ENCODE measurements at regions not wholly inside any gene's neighbourhood (a gene's known extent, or its start where the extent isn't known, plus 50 kb on each side); places are given as distances from the start of the nearest gene placed in this dataset.
"Not testable (repeated sequence)": the region's sequence is repeated elsewhere in the genome, so short reads cannot be mapped to it uniquely, and the experiment has no call there.

- DNase-seq (ENCODE audit: low read depth in 2 of 2) = no peak
Measured at GRCh38 chr12:32010631-32011336, 51.6 kb downstream of the RESF1 start.

DNA sequence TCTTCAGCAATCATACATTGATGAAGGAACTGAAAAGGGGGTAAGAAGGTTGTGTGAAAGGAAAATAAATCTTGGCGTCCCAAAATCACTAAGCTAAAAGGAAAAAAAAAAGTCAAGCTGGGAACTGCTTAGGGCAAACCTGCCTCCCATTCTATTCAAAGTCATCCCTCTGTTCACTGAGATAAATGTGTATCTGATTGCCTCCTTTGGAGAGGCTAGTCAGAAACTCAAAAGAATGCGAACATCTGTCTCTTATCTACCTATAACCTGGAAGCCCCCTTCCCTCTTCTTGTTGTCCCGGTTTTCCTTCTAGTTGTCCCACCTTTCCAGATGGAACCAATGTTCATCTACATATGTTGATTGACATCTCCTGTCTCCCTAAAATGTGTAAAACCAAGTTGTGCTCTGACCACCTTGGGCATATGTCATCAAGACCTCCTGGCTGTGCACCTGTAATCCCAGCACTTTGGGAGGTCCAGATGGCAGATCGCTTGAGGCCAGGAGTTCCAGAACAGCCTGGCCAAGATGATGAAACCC is 53.1 kb downstream of the RESF1 start:
- DNase-seq (ENCODE audit: low read depth in 2 of 2) = no peak

- no peak for DNase-seq (ENCODE audit: low read depth in 2 of 2)
Measured at GRCh38 chr12:32015036-32015435, 55.8 kb downstream of the RESF1 start.

DNA sequence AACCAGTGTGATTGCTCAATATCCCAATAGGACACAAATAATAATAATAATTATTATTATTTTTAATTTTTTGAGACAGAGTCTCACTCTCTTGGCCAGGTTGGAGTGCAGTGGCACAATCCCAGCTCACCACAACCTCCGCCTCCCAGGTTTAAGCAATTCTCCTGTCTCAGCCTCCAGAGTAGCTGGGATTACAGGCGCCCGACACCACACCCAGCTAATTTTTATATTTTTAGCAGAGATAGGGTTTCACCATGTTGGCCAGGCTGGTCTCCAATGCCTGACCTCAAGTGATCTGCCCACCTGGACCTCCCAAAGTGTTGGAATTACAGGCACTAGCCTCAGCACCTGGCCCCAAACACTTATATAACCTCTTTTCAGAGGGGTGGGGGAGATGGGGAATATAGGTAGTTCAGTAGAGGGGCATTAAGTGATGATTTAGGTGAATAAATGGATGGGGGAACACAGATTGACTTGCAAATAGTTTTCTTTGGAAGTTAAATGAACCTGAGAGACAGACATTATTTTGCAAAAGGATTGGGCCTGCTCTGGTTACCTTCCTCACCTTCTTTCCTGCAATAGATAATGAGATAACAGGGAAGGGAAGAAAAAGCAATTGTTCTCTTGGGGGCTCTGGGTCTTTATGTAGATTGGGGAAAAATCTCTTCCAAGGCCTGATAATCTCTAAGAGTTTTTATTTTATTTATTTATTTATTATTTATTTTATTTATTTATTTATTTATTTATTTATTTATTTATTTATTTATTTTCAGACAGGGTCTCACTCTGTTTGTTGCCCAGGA is 57.7 kb downstream of the RESF1 start:
- no peak for DNase-seq (ENCODE audit: low read depth in 2 of 2)

- no peak for DNase-seq (ENCODE audit: low read depth in 2 of 2)
Measured at GRCh38 chr12:32021346-32021773, 62.1 kb downstream of the RESF1 start.

DNA sequence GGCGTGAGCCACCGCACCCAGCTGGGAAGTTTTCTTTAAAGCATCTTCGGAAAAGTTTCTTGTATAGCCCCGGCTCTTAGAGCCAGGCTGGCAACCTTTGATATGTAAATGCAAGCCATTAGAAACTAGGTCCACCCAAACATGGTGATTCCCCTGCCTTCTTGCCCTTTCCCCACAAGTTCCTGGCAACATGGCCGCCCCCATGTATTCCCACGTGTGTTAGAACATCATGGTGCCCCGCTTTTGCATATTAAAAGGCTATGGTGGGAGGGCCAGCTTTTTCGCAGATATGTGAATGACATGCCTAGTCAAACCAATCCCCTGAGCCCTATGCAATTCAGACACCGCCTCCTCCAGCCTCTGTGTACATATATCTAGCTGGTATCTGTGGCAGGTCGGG is 63.2 kb downstream of the RESF1 start:
- DNase-seq (ENCODE audit: low read depth in 2 of 2) = not testable (repeated sequence)

- not testable (repeated sequence) for DNase-seq (ENCODE audit: low read depth in 2 of 2)
Measured at GRCh38 chr12:32023861-32024260, 64.6 kb downstream of the RESF1 start.

DNA sequence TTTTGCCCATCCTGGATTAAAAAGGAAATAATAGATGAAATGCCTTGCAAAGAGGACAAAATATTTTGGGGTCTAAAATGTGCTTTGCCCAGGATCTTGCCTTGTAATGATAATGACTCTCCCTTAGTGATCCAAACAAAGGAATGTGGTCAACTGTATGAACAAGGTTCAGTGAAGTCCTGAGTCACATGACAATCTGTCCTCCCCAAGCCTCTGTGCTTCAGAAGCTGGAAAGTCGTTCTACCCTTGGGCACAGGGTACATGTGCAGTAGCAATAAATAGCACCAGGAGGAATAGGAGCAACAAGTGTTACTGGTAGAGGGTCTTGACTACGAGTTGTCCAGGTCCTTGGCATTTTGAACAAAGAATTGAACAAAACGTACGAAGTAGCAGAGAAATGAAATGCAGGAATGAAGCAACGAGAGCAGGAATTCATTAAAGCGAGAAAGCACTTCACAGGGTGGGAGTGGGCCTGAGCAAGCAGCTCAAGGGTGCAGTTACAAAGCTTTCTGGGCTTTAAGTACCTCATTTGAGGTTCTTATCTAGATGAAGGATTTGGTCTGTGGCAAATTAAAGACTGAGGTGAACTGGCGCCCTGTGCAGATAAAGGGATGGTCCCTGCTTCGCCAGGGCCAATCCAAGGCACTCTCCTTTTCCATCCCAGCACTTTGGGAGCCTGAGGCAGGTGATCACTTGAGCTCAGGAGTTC is 65.8 kb downstream of the RESF1 start:
- no peak for DNase-seq (ENCODE audit: low read depth in 2 of 2)

DNA sequence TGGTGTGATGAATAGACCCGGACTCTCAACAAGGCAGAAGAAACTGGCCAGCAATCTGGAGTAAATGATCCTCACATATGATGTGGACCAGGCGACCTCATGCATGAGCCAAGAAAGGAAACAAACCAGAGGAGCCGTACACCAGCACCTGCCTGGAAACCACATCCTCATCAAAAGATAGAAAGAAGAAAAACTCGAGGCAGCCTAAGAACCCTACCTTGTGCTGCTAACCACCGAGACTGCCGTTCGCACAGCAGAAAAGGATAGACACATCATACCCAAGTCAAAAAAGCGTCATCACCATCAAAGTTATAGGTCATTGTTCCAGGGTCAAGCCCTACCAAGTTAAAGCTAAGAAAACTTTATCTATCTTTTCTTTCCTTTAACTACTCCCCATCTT is 66.7 kb downstream of the RESF1 start:
- DNase-seq (ENCODE audit: low read depth in 2 of 2) = peak in 1 of 2 donors; percentile 4

- no peak for DNase-seq (ENCODE audit: low read depth in 2 of 2)
Measured at GRCh38 chr12:32027684-32028365, 68.6 kb downstream of the RESF1 start.

GRCh38 chr12:32030151-32030550 is 70.9 kb downstream of the RESF1 start:
- no peak for DNase-seq (ENCODE audit: low read depth in 2 of 2)

- no peak for DNase-seq (ENCODE audit: low read depth in 2 of 2)
Measured at GRCh38 chr12:32030676-32031075, 71.5 kb downstream of the RESF1 start.

DNA sequence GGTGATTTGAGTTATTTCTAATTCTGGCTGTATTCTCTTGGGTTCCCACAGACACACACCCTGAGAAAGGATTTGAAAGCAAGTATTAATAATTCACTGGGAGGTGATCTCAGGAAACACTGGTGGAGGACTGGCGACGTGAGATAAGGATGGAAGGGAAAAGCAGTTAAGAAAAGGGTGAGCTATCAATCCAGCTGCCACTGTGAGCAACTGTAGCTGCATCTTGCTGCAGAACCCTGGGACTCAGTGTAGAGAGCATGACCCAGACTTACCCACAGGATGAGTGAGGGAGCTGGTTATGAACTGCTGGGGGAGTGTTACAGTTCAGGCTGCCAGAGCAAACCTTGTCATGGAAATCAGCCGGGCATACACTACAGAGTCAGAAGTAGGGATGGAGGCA is 71.9 kb downstream of the RESF1 start:
- no peak for DNase-seq (ENCODE audit: low read depth in 2 of 2)

DNA sequence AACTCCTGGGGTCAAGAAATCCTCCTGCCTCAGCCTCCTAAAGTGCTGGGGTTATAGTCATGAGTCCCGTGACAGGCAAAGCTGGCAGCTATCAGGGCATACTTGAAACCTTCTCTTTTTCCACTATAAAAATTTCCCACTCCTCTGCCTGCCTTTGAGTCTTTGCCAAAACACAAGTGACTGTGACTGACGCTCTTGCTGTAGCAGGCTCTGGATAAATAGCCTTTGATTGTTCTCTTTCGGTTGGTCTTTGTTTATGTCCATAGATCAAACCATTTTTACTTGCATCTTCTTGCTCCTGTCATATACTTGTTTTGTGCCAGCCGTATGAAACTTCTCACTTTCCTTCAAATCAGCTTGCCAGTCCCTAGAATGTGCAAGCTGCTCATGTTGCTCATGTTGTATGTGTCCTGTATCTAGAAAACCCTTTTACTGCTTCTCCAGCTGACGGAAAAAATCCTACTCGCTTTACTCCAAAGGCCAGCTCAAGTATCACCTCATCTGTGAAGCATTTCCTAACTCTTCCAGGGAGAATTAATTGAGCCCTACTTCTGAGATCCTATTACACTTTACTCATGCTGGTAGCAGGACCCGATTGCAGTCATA is 73.1 kb downstream of the RESF1 start:
- no peak for DNase-seq (ENCODE audit: low read depth in 2 of 2)

DNA sequence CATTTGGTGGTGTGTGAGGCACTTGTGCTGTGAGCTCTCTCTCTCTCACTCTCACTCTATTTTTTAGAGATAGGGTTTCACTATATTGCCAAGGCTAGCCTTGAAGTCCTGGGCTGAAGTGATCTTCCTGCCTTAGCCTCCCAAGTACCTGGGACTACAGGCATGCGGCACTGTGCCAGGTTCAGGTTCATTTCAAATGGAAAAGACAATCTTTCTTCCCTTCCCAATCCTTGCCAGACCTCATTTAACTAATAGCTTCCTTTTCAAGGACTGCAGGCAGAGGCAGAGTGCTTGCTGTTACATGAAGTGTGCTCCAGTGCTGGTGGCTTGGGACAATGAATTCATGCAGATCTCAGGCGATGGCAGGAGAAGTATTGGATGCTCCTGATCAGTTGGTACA is 73.2 kb upstream of the BICD1 start:
- no peak for DNase-seq (ENCODE audit: low read depth in 2 of 2)

- DNase-seq (ENCODE audit: low read depth in 2 of 2) = no peak
Measured at GRCh38 chr12:32034045-32034444, 72.6 kb upstream of the BICD1 start.

DNA sequence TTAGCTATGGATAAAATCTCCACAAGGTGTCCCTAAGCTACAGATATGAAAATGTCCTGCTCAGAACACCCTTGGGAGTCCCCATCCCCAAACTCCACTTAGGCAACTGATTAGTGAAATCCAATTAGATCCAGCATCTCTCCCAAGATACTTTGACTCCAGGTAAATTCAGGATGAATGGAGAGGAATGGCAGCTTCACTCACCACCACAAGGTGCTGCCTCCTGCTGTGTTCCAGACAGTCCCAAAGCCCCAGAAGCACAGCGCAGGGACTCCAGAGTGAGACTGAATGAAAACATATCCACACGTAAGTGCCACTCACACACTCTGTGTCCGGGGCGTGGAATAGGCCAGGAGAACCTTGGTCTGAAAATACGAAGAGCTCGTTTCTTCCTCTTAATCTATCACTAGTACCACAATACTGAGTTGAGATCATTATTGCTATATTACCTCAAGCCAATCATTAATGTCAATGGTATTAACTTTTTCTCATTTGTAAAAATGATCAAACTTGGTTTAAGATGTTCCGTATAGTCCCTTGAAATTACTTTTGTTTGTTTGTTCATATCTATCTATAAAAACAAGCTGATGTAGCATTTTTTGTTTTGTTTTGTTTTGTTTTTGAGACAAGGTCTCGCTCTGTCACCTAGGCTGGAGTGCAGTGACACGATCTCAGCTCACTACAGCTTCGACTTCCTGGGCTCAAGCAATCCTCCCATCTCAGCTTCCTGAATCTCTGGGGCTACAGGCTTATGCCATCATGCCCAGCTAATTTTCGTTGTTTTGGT is 70.0 kb upstream of the BICD1 start:
- no peak for DNase-seq (ENCODE audit: low read depth in 2 of 2)

DNA sequence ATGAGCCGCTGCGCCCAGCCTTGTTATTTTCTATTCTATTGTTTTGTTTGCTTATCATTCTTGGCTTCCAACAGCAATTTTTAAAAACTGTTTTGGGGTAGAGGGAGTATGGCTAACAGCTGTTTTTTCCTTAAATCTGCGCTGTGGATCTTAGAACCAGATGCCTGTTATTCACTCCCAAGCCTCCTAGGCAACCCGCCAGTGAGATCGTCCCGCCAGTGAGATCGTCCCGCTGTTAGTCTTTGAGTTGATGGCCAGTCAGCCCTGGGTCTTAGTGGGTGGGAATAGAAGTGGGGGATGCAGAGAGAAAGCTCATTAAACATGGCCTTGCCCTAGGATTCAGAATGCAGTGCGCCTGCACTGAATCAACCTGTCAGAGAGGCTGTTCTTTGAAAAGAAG is 67.3 kb upstream of the BICD1 start:
- DNase-seq (ENCODE audit: low read depth in 2 of 2) = no peak

DNA sequence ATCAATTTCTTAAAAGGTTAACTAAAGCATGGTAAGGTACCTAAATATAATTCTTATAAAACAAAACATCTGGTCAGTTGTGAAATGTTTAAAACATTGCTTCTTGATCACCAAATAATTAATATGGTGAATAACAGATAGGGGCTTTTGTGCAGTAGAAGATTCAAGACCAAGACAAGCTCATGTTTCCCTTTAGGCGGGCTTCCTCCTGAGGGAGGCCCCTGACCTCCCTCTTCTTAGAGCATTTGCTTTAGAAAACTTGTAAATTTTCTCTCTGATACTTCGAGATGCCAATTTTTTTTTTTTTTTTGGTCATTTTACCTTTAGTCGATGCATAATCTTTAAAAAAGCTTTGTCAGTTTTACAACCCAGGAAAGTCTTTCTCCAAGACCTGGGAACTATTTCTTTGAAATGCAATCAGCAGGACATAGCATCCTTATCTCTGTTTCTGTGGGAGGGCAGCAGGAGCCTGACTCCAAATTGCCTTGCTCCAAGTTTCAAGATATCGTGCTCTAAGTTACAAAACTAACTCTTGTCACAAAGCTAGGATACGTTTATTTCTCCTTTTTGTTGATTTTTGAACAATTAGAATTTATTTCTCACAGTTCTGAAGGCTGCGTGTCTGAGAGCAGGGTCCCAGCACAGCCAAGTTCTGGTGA is 66.6 kb upstream of the BICD1 start:
- DNase-seq (ENCODE audit: low read depth in 2 of 2) = no peak

GRCh38 chr12:32043928-32044549 is 62.6 kb upstream of the BICD1 start:
- no peak for DNase-seq (ENCODE audit: low read depth in 2 of 2)
